IMR-90 (cell line): ENCODE measurements at regions not wholly inside any gene's neighbourhood (a gene's known extent, or its start where the extent isn't known, plus 50 kb on each side); places are given as distances from the start of the nearest gene placed in this dataset.

Source experiments
- ATAC-seq: fragments of 200-7000 bp; cut with Tn5 transposase; 2 replicates; pipeline ENCODE4 v1.9.1; 2020; ENCODE audit warnings: low read depth, mild to moderate bottlenecking, moderate library complexity
- BruUV-seq: library from RNA; stranded (reverse); fragments of 400-500 nt; replicated peaks from 2 replicates; lab custom pipeline; 2021; lab: Mats Ljungman, UMichigan
- CTCF ChIA-PET: fragments of 300-600 bp; formaldehyde crosslinking; extraction: SDS; loops from one replicate; lab custom pipeline; 2021; ENCODE audit warnings: antibody characterized with exemption; lab: Yijun Ruan, JAX
- POLR2A ChIA-PET: fragments of 300-600 bp; sonication (Branson Sonifier 250); formaldehyde crosslinking; loops from one replicate; lab custom pipeline; 2022; ENCODE audit warnings: antibody characterized with exemption; ENCODE audit not compliant: unreplicated experiment; lab: Charles Lee
- DNase-seq: peaks from one replicate; pipeline ENCODE4 v3.0.0; 2013
- H2AFZ ChIP-seq: replicated peaks from 2 replicates; pipeline ENCODE3; 2013; ENCODE audit warnings: low read length, mild to moderate bottlenecking; ENCODE audit not compliant: poor library complexity
- H2AK5ac ChIP-seq: 2 replicates; pipeline ENCODE4 v1.6.1; 2013; ENCODE audit warnings: low read depth, low read length, inconsistent platforms
- H2AK9ac ChIP-seq: replicated peaks from 2 replicates; pipeline ENCODE3; 2013; ENCODE audit warnings: mild to moderate bottlenecking, low read depth, low read length, moderate library complexity; ENCODE audit not compliant: poor library complexity
- H2BK120ac ChIP-seq: 2 replicates; pipeline ENCODE4 v1.6.1; 2013; ENCODE audit warnings: low read depth, low read length, inconsistent platforms
- H2BK15ac ChIP-seq: 3 replicates; pipeline ENCODE4 v1.6.1; 2013; ENCODE audit warnings: low read depth, low read length, inconsistent platforms
- H2BK20ac ChIP-seq: 2 replicates; pipeline ENCODE4 v1.6.1; 2013; ENCODE audit warnings: low read depth, mild to moderate bottlenecking, inconsistent platforms, low read length, moderate library complexity
- H2BK5ac ChIP-seq: 2 replicates; pipeline ENCODE4 v1.6.1; 2013; ENCODE audit warnings: mild to moderate bottlenecking, low read depth, low read length, inconsistent platforms; ENCODE audit not compliant: poor library complexity, severe bottlenecking
- H3K14ac ChIP-seq: replicated peaks from 2 replicates; pipeline ENCODE4 v1.6.1; 2013; ENCODE audit warnings: low read depth, low read length, inconsistent platforms
- H3K18ac ChIP-seq: 2 replicates; pipeline ENCODE4 v1.6.1; 2013; ENCODE audit warnings: low read depth, low read length, control low read depth
- H3K23ac ChIP-seq: 2 replicates; pipeline ENCODE4 v1.6.1; 2013; ENCODE audit warnings: low read depth, low read length, inconsistent platforms
- H3K27ac ChIP-seq: 2 replicates; pipeline ENCODE4 v1.5.1; 2013; ENCODE audit warnings: mild to moderate bottlenecking, control low read depth, low read length; ENCODE audit not compliant: insufficient read depth
- H3K27me3 ChIP-seq: 2 replicates; pipeline ENCODE4 v1.6.1; 2013; ENCODE audit warnings: low read length; ENCODE audit not compliant: control insufficient read depth, insufficient read depth
- H3K36me3 ChIP-seq: 2 replicates; pipeline ENCODE4 v1.6.1; 2013; ENCODE audit warnings: low read length, mixed read lengths; ENCODE audit not compliant: control insufficient read depth, insufficient read depth
- H3K4ac ChIP-seq: 2 replicates; pipeline ENCODE4 v1.6.1; 2013; ENCODE audit warnings: low read depth, low read length, inconsistent platforms
- H3K4me1 ChIP-seq: 2 replicates; pipeline ENCODE4 v1.6.1; 2013; ENCODE audit warnings: low read length, mixed read lengths; ENCODE audit not compliant: control insufficient read depth, insufficient read depth
- H3K4me2 ChIP-seq: 2 replicates; pipeline ENCODE4 v1.6.1; 2013; ENCODE audit warnings: low read depth, mild to moderate bottlenecking, control low read depth, low read length, moderate library complexity
- H3K4me3 ChIP-seq: 2 replicates; pipeline ENCODE4 v1.5.1; 2013; ENCODE audit warnings: low read depth, mild to moderate bottlenecking, control low read depth, low read length, moderate library complexity; ENCODE audit not compliant: insufficient read depth
- H3K56ac ChIP-seq: 2 replicates; pipeline ENCODE4 v1.6.1; 2013; ENCODE audit warnings: low read length, inconsistent platforms; ENCODE audit not compliant: insufficient read depth; ENCODE audit errors: extremely low read depth
- H3K79me1 ChIP-seq, 2 experiments: 2 replicates each; pipeline ENCODE4 v1.6.1; 2013; ENCODE audit warnings: low read length in 2 of 2, inconsistent platforms in 1 of 2, low read depth in 1 of 2
- H3K9ac ChIP-seq: 2 replicates; pipeline ENCODE4 v1.6.1; 2013; ENCODE audit warnings: low read depth, low read length, control low read depth
- H3K9me1 ChIP-seq: 2 replicates; pipeline ENCODE4 v1.6.1; 2013; ENCODE audit warnings: low read length, inconsistent platforms; ENCODE audit not compliant: insufficient read depth
- H3K9me3 ChIP-seq: 2 replicates; pipeline ENCODE4 v1.6.1; 2013; ENCODE audit warnings: low read length; ENCODE audit not compliant: control insufficient read depth, insufficient read depth
- H4K20me1 ChIP-seq: 2 replicates; pipeline ENCODE4 v1.6.1; 2013; ENCODE audit warnings: low read length, inconsistent platforms; ENCODE audit not compliant: insufficient read depth
- H4K5ac ChIP-seq: 2 replicates; pipeline ENCODE4 v1.6.1; 2013; ENCODE audit warnings: mild to moderate bottlenecking, low read depth, low read length, control low read depth
- H4K8ac ChIP-seq, 2 experiments: 2 replicates each; pipeline ENCODE4 v1.6.1; 2013; ENCODE audit warnings: low read depth in 2 of 2, low read length in 2 of 2, control low read depth in 1 of 2, inconsistent platforms in 1 of 2
- H4K91ac ChIP-seq: 2 replicates; pipeline ENCODE4 v1.6.1; 2013; ENCODE audit warnings: low read depth, low read length, inconsistent platforms; ENCODE audit not compliant: insufficient read depth
- BHLHE40 ChIP-seq: fragments of 150-350 bp; IDR thresholded peaks from 2 replicates; pipeline ENCODE4 v1.6.1; 2016; ENCODE audit warnings: mild to moderate bottlenecking, low read depth, low read length
- CEBPB ChIP-seq: IDR thresholded peaks from 2 replicates; pipeline ENCODE4 v1.6.1; 2012; ENCODE audit warnings: low read depth, low read length, improper control_type of control experiment
- CHD1 ChIP-seq: IDR thresholded peaks from 2 replicates; pipeline ENCODE4 v1.6.1; 2012; ENCODE audit warnings: low read depth, low read length, improper control_type of control experiment
- CTCF ChIP-seq: conservative IDR thresholded peaks from 2 replicates; pipeline ENCODE4 v1.5.1; 2012; ENCODE audit warnings: mild to moderate bottlenecking, low read depth, low read length, improper control_type of control experiment
- ELK1 ChIP-seq: fragments of 150-350 bp; IDR thresholded peaks from 2 replicates; pipeline ENCODE4 v1.6.1; 2016; ENCODE audit warnings: low read depth, mild to moderate bottlenecking, low read length, moderate library complexity, borderline replicate concordance
- FOS ChIP-seq: fragments of 150-350 bp; IDR thresholded peaks from 2 replicates; pipeline ENCODE4 v1.6.1; 2016; ENCODE audit warnings: low read depth, low read length
- MAFK ChIP-seq: IDR thresholded peaks from 2 replicates; pipeline ENCODE4 v1.6.1; 2012; ENCODE audit warnings: low read depth, low read length, improper control_type of control experiment
- MAZ ChIP-seq: IDR thresholded peaks from 2 replicates; pipeline ENCODE4 v1.6.1; 2012; ENCODE audit warnings: low read depth, mild to moderate bottlenecking, low read length, improper control_type of control experiment, moderate library complexity, borderline replicate concordance
- MXI1 ChIP-seq: IDR thresholded peaks from 2 replicates; pipeline ENCODE4 v1.6.1; 2012; ENCODE audit warnings: low read depth, mild to moderate bottlenecking, low read length, moderate library complexity, borderline replicate concordance
- NFE2L2 ChIP-seq: fragments of 150-350 bp; IDR thresholded peaks from 2 replicates; pipeline ENCODE4 v1.6.1; 2016; ENCODE audit warnings: low read depth, mild to moderate bottlenecking, low read length
- POLR2A ChIP-seq: IDR thresholded peaks from 2 replicates; pipeline ENCODE4 v1.6.1; 2012; ENCODE audit warnings: mild to moderate bottlenecking, low read depth, low read length
- RAD21 ChIP-seq: IDR thresholded peaks from 2 replicates; pipeline ENCODE4 v1.6.1; 2012; ENCODE audit warnings: low read length, improper control_type of control experiment
- RCOR1 ChIP-seq: IDR thresholded peaks from 2 replicates; pipeline ENCODE4 v1.6.1; 2012; ENCODE audit warnings: mild to moderate bottlenecking, low read length, improper control_type of control experiment; ENCODE audit not compliant: insufficient replicate concordance
- RFX5 ChIP-seq: IDR thresholded peaks from 2 replicates; pipeline ENCODE4 v1.8.0; 2012; ENCODE audit warnings: low read depth, mild to moderate bottlenecking, low read length, moderate library complexity
- SMC3 ChIP-seq: fragments of 150-350 bp; IDR thresholded peaks from 2 replicates; pipeline ENCODE4 v1.6.1; 2016; ENCODE audit warnings: low read depth, mild to moderate bottlenecking, antibody characterized with exemption, low read length, moderate library complexity
- USF2 ChIP-seq: fragments of 150-350 bp; IDR thresholded peaks from 2 replicates; pipeline ENCODE4 v1.6.1; 2017; ENCODE audit warnings: mild to moderate bottlenecking, antibody characterized with exemption, low read length, low read depth
- WGBS, 2 experiments: methylation state at CpG; one replicate each; pipeline versions ENCODE4 v1.1.5 to v1.1.7; 2013; ENCODE audit warnings: missing lambda C conversion rate in 2 of 2; ENCODE audit not compliant: insufficient read length in 1 of 2; ENCODE audit errors: extremely low coverage in 2 of 2; 5-methylcytosine and 5-hydroxymethylcytosine counted together
- dilution Hi-C: fragments of 300-500 bp; cut with HindIII; formaldehyde crosslinking; loops from one replicate; pipeline ENCODE4 v1.14.3; 2018; ENCODE audit warnings: low sequenced_read_pairs; ENCODE audit not compliant: unreplicated experiment
- in situ Hi-C: fragments of 300-500 bp; cut with MboI; formaldehyde crosslinking; loops from 3 replicates; pipeline ENCODE4 v1.14.3; 2019; ENCODE audit warnings: low sequenced_read_pairs, inconsistent platforms, mixed read lengths
- intact Hi-C: fragments of 100-400 bp; cut with micrococcal nuclease; formaldehyde crosslinking; loops from 2 replicates; pipeline ENCODE4 v1.10.0; 2022

- Histone ChIP-seq H2BK5ac (no peak overlapping the region), H2BK20ac (no peak overlapping the region), H3K18ac (no peak overlapping the region), H2AK9ac (no peak overlapping the region), H3K4me1 (peaks cover 19% of the 10 kb centered on the region), H3K56ac (no peak overlapping the region), H2BK120ac (no peak overlapping the region), H3K4me3 (no peak overlapping the region), H3K23ac (no peak overlapping the region), H3K4ac (no peak overlapping the region; the same call in 1 of the 2 replicates), H4K5ac (no peak overlapping the region; the same call in 1 of the 2 replicates), H3K9me1 (peaks cover 3% of the 10 kb centered on the region), H2BK15ac (no peak overlapping the region), H4K91ac (no peak overlapping the region), H2AFZ (no peak overlapping the region), H3K27me3 (no peaks in the 10 kb centered on the region), H3K27ac (no peak overlapping the region), H3K79me1 (no peaks in the 10 kb centered on the region; a peak in 1 of 4 replicates), H2AK5ac (no peak overlapping the region), H3K36me3 (no peaks in the 10 kb centered on the region), H4K20me1 (no peaks in the 10 kb centered on the region), H3K9ac (no peak overlapping the region), H3K9me3 (no peaks in the 10 kb centered on the region), H3K14ac (no peak overlapping the region), H3K4me2 (no peak overlapping the region), H4K8ac (no peak overlapping the region)
- dilution Hi-C loops: no loop called here
- ATAC-seq (no peak), DNase-seq (no peak)
- ChIA-PET POLR2A (no interaction called here), CTCF (no interaction called here)
- no TSS peak for BruUV-seq
- in situ Hi-C loops: no loop called here
- no CpG with 5 or more reads among the region's 4 CpGs for WGBS, 2 experiments
- TF ChIP-seq RCOR1 (no peak), SMC3 (no peak), FOS (no peak), NFE2L2 (no peak), CTCF (no peak), RAD21 (no peak), CEBPB (no peak), MAZ (no peak), ELK1 (no peak), POLR2A (no peak), BHLHE40 (no peak), MXI1 (no peak), USF2 (no peak), RFX5 (no peak), CHD1 (no peak), MAFK (no peak)
- intact Hi-C loops: loop anchor here (10.0 kb wide), 1 partner anchor 187 kb away; the partner anchor contains the start of gene SLC44A1
Observed at GRCh38 chr9:105057551-105057950, 129.6 kb upstream of the ABCA1 start.
